GM23338 (cell line): ENCODE measurements at regions not wholly inside any gene's neighbourhood (a gene's known extent, or its start where the extent isn't known, plus 50 kb on each side); places are given as distances from the start of the nearest gene placed in this dataset.

Experiments
- ATAC-seq: fragments of 200-7000 bp; cut with Tn5 transposase; 3 replicates; pipeline ENCODE4 v1.9.1; 2020
- DNase-seq: peaks from one replicate; pipeline ENCODE4 v3.0.0-alpha.2; 2015; ENCODE audit warnings: low spot score
- H2AFZ ChIP-seq: fragments of 200-600 bp; sonication (generic); 2 replicates; pipeline ENCODE4 v1.8.0; 2016; ENCODE audit warnings: antibody characterized with exemption, mild to moderate bottlenecking, moderate library complexity
- H3F3A ChIP-seq: fragments of 200-600 bp; sonication (generic); replicated peaks from 2 replicates; pipeline ENCODE4 v1.8.0; 2017; ENCODE audit warnings: antibody characterized with exemption, mixed run types, low read depth
- H3K27ac ChIP-seq: fragments of 200-600 bp; sonication (generic); 2 replicates; pipeline ENCODE4 v1.6.1; 2016; ENCODE audit warnings: low read depth
- H3K27me3 ChIP-seq: fragments of 200-600 bp; sonication (generic); 2 replicates; pipeline ENCODE4 v1.8.0; 2016; ENCODE audit warnings: mild to moderate bottlenecking, mixed run types, moderate library complexity; ENCODE audit not compliant: insufficient read depth
- H3K36me3 ChIP-seq: fragments of 200-600 bp; sonication (generic); 2 replicates; pipeline ENCODE4 v1.8.0; 2016; ENCODE audit warnings: mild to moderate bottlenecking; ENCODE audit not compliant: insufficient read depth
- H3K4me1 ChIP-seq: fragments of 200-600 bp; sonication (generic); 2 replicates; pipeline ENCODE4 v1.8.0; 2016; ENCODE audit warnings: mild to moderate bottlenecking, moderate library complexity; ENCODE audit not compliant: insufficient read depth
- H3K4me2 ChIP-seq: fragments of 200-600 bp; sonication (generic); 2 replicates; pipeline ENCODE4 v1.7.1; 2017; ENCODE audit warnings: mixed run types
- H3K4me3 ChIP-seq: fragments of 200-600 bp; sonication (generic); 2 replicates; pipeline ENCODE4 v1.6.1; 2016; ENCODE audit warnings: mixed run types
- H3K79me2 ChIP-seq: fragments of 200-600 bp; sonication (generic); replicated peaks from 2 replicates; pipeline ENCODE4 v1.8.0; 2017; ENCODE audit warnings: mild to moderate bottlenecking; ENCODE audit not compliant: insufficient read depth
- H3K9me2 ChIP-seq: fragments of 200-600 bp; sonication (generic); 2 replicates; pipeline ENCODE4 v1.8.0; 2017; ENCODE audit not compliant: insufficient read depth
- H4K20me1 ChIP-seq: fragments of 200-600 bp; sonication (generic); replicated peaks from 2 replicates; pipeline ENCODE4 v1.8.0; 2017; ENCODE audit warnings: mild to moderate bottlenecking; ENCODE audit not compliant: insufficient read depth
- H3K27ac Mint-ChIP-seq: 2 replicates; pipeline ENCODE4 v1.8.0; 2020; ENCODE audit warnings: inconsistent platforms, mild to moderate bottlenecking, moderate library complexity, mixed read lengths
- H3K27me3 Mint-ChIP-seq: 3 replicates; pipeline ENCODE4 v1.8.0; 2022; ENCODE audit warnings: low read depth, mild to moderate bottlenecking, moderate library complexity, mixed read lengths, inconsistent platforms; ENCODE audit not compliant: insufficient read depth, poor library complexity
- H3K36me3 Mint-ChIP-seq: 3 replicates; pipeline ENCODE4 v1.8.0; 2021; ENCODE audit warnings: low read depth, mild to moderate bottlenecking, inconsistent platforms, moderate library complexity, mixed read lengths
- H3K4me1 Mint-ChIP-seq: 3 replicates; pipeline ENCODE4 v1.8.0; 2020; ENCODE audit warnings: mild to moderate bottlenecking, inconsistent platforms, mixed read lengths
- H3K4me3 Mint-ChIP-seq: 3 replicates; pipeline ENCODE4 v1.8.0; 2021; ENCODE audit warnings: moderate library complexity, mild to moderate bottlenecking, inconsistent platforms, mixed read lengths
- H3K9me3 Mint-ChIP-seq: 3 replicates; pipeline ENCODE4 v1.8.0; 2020; ENCODE audit warnings: moderate library complexity, mild to moderate bottlenecking, inconsistent platforms, mixed read lengths
- EZH2phosphoT487 ChIP-seq: fragments of 200-600 bp; sonication (generic); IDR thresholded peaks from one replicate; pipeline ENCODE4 v1.8.1; 2018; ENCODE audit warnings: antibody characterized with exemption; ENCODE audit not compliant: unreplicated experiment
- JUNB ChIP-seq: IDR thresholded peaks from one replicate; pipeline ENCODE4 v1.6.1; 2016; ENCODE audit warnings: antibody characterized with exemption; ENCODE audit not compliant: unreplicated experiment
- NANOG ChIP-seq: IDR thresholded peaks from 2 replicates; pipeline ENCODE4 v1.6.1; 2016; ENCODE audit warnings: antibody characterized with exemption, borderline replicate concordance
- POLR2AphosphoS5 ChIP-seq: IDR thresholded peaks from 2 replicates; pipeline ENCODE4 v1.6.1; 2016; ENCODE audit warnings: antibody characterized with exemption, low read depth
- TF ChIP-seq, protein P1 (sequence below): fragments of 250-450 bp; sonication (Bioruptor Pico); IDR thresholded peaks from 2 replicates; pipeline ENCODE4 v1.5.0; 2020; ENCODE audit warnings: mild to moderate bottlenecking, moderate library complexity

DNA sequence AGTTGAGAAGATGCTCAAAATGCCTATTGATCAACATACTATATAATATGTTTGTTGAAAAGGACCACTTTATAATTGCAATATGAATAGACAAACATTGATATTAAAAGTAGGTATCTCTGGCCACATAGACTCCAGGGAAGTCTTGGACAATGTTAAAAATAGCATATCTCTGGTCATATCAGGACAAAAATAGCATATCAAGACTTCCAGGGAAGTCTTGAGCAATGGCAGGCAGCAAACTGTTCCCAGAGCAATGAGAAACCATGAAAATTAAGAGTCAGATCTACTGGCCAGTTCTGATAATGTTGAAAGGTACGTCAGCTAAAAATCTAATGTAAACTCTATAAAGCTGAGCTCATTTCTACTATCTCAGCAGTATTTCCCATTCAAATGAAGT, 1130.3 kb upstream of the CITED2 start (continued):
- TF ChIP-seq, protein P1, sequence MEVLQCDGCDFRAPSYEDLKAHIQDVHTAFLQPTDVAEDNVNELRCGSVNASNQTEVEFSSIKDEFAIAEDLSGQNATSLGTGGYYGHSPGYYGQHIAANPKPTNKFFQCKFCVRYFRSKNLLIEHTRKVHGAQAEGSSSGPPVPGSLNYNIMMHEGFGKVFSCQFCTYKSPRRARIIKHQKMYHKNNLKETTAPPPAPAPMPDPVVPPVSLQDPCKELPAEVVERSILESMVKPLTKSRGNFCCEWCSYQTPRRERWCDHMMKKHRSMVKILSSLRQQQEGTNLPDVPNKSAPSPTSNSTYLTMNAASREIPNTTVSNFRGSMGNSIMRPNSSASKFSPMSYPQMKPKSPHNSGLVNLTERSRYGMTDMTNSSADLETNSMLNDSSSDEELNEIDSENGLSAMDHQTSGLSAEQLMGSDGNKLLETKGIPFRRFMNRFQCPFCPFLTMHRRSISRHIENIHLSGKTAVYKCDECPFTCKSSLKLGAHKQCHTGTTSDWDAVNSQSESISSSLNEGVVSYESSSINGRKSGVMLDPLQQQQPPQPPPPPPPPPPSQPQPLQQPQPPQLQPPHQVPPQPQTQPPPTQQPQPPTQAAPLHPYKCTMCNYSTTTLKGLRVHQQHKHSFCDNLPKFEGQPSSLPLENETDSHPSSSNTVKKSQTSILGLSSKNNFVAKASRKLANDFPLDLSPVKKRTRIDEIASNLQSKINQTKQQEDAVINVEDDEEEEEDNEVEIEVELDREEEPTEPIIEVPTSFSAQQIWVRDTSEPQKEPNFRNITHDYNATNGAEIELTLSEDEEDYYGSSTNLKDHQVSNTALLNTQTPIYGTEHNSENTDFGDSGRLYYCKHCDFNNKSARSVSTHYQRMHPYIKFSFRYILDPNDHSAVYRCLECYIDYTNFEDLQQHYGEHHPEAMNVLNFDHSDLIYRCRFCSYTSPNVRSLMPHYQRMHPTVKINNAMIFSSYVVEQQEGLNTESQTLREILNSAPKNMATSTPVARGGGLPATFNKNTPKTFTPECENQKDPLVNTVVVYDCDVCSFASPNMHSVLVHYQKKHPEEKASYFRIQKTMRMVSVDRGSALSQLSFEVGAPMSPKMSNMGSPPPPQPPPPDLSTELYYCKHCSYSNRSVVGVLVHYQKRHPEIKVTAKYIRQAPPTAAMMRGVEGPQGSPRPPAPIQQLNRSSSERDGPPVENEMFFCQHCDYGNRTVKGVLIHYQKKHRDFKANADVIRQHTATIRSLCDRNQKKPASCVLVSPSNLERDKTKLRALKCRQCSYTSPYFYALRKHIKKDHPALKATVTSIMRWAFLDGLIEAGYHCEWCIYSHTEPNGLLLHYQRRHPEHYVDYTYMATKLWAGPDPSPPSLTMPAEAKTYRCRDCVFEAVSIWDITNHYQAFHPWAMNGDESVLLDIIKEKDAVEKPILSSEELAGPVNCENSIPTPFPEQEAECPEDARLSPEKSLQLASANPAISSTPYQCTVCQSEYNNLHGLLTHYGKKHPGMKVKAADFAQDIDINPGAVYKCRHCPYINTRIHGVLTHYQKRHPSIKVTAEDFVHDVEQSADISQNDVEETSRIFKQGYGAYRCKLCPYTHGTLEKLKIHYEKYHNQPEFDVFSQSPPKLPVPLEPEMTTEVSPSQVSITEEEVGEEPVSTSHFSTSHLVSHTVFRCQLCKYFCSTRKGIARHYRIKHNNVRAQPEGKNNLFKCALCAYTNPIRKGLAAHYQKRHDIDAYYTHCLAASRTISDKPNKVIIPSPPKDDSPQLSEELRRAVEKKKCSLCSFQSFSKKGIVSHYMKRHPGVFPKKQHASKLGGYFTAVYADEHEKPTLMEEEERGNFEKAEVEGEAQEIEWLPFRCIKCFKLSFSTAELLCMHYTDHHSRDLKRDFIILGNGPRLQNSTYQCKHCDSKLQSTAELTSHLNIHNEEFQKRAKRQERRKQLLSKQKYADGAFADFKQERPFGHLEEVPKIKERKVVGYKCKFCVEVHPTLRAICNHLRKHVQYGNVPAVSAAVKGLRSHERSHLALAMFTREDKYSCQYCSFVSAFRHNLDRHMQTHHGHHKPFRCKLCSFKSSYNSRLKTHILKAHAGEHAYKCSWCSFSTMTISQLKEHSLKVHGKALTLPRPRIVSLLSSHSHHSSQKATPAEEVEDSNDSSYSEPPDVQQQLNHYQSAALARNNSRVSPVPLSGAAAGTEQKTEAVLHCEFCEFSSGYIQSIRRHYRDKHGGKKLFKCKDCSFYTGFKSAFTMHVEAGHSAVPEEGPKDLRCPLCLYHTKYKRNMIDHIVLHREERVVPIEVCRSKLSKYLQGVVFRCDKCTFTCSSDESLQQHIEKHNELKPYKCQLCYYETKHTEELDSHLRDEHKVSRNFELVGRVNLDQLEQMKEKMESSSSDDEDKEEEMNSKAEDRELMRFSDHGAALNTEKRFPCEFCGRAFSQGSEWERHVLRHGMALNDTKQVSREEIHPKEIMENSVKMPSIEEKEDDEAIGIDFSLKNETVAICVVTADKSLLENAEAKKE: no peak

DNA sequence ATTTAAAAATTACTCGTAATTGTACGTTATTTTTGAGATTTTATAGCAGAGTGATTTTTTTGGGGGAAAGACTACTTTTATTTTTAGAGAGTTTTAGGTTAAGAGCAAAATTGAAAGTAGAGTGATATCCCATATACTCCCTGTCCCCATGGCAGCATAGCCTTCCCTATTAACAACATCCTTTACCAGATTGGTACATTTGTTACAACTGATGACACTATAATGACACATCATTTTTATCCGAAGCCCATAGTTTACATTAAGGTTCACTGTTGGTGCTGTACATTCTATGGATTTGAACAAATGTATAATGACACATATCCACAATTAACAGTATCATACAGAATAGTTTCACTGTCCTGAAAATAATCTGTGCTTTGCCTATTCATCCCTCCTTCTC, 1126.4 kb upstream of the CITED2 start:
- H3K27me3 Mint-ChIP-seq: peaks cover 2% of the 10 kb centered on the region
- Histone ChIP-seq H2AFZ (no peak overlapping the region), H3K27ac (no peak overlapping the region), H3K79me2 (no peaks in the 10 kb centered on the region), H3K27me3 (no peaks in the 10 kb centered on the region), H3K4me3 (no peak overlapping the region), H3K9me2 (peaks cover 4% of the 10 kb centered on the region; the same call in 1 of the 2 replicates), H3K36me3 (no peaks in the 10 kb centered on the region), H3K4me1 (no peaks in the 10 kb centered on the region), H3K4me2 (no peak overlapping the region), H3F3A (no peaks in the 10 kb centered on the region), H4K20me1 (no peaks in the 10 kb centered on the region)
- ATAC-seq (no peak), DNase-seq (no peak)
- no peaks in the 10 kb centered on the region for H3K36me3 Mint-ChIP-seq
- no peaks in the 10 kb centered on the region for H3K4me1 Mint-ChIP-seq
- H3K27ac Mint-ChIP-seq: no peak overlapping the region; the same call in 1 of the 2 replicates
- TF ChIP-seq JUNB (no peak), NANOG (no peak)
- H3K9me3 Mint-ChIP-seq: no peaks in the 10 kb centered on the region
- H3K4me3 Mint-ChIP-seq: no peak overlapping the region

DNA sequence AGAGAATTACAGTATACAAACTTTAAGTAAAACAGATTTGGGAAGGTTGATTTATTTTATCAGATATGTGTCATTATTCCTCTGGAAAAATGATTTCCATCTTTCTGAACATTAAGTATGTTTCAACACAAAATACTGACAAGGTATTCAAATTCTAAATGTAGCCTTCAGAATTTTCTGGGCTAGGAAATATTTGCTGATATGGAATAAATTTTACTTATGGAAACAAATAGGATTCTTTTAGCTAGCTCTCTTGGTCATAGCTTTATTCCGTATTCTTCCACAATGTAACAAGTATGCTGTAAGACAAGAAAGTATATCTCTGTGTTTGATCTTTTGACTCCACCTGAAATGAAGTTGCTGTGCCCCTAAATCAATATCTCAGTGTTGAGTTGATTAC, 1125.2 kb upstream of the CITED2 start:
- H3K9me2 ChIP-seq: 0 out of 2 replicates have a peak, but pooled peaks cover 4% of the 10 kb centered on the region
- H2AFZ ChIP-seq: no peak overlapping the region
- DNase-seq: no peak
- H3K36me3 ChIP-seq: no peaks in the 10 kb centered on the region
- H3K4me2 ChIP-seq: no peak overlapping the region
- no peaks in the 10 kb centered on the region for H3K4me1 ChIP-seq
- Mint-ChIP-seq H3K27me3 (peaks cover 2% of the 10 kb centered on the region), H3K4me1 (no peaks in the 10 kb centered on the region), H3K9me3 (0 out of 3 replicates have a peak, but pooled peaks cover 1% of the 10 kb centered on the region), H3K4me3 (no peak overlapping the region), H3K27ac (no peak overlapping the region), H3K36me3 (peaks cover under 1% of the 10 kb centered on the region; the same call in 1 of the 3 replicates)
- ATAC-seq: no peak
- no peaks in the 10 kb centered on the region for H3K27me3 ChIP-seq
- no peak overlapping the region for H3K4me3 ChIP-seq
- H4K20me1 ChIP-seq: no peaks in the 10 kb centered on the region
- H3F3A ChIP-seq: no peaks in the 10 kb centered on the region
- H3K79me2 ChIP-seq: no peaks in the 10 kb centered on the region
- no peak overlapping the region for H3K27ac ChIP-seq
- TF ChIP-seq, protein P1: no peak
- no peak for TF ChIP-seq POLR2AphosphoS5
- no peak for TF ChIP-seq EZH2phosphoT487
